Colonic mucosa (tissue), 4 donors: ENCODE measurements at regions not wholly inside any gene's neighbourhood (a gene's known extent, or its start where the extent isn't known, plus 50 kb on each side); places are given as distances from the start of the nearest gene placed in this dataset.

ENCODE experiments used
- DNase-seq: peaks from one replicate; pipeline ENCODE4 v3.0.0-alpha.2; 2020
- H3K27ac ChIP-seq: fragments of 200-600 bp; one replicate; pipeline ENCODE4 v1.8.0; 2021
- H3K27me3 ChIP-seq: fragments of 200-600 bp; one replicate; pipeline ENCODE4 v1.8.0; 2021
- H3K36me3 ChIP-seq: fragments of 200-600 bp; one replicate; pipeline ENCODE4 v1.8.0; 2021
- H3K4me1 ChIP-seq: fragments of 200-600 bp; one replicate; pipeline ENCODE4 v1.8.0; 2021; ENCODE audit warnings: mild to moderate bottlenecking
- H3K4me3 ChIP-seq: fragments of 200-600 bp; one replicate; pipeline ENCODE4 v1.8.0; 2021
- H3K9ac ChIP-seq, 2 donors: one replicate each; pipeline ENCODE4 v1.7.0; 2013; ENCODE audit warnings: control low read depth in 2 of 2, low read depth in 2 of 2, low read length in 2 of 2
- H3K9me3 ChIP-seq: fragments of 200-600 bp; one replicate; pipeline ENCODE4 v1.8.0; 2021
- intact Hi-C: fragments of 100-400 bp; cut with DNase I; formaldehyde crosslinking; loops from one replicate; pipeline ENCODE4 v1.14.1; 2022
- TF ChIP-seq, protein P1 (sequence below): fragments of 200-600 bp; IDR thresholded peaks from one replicate; pipeline ENCODE4 v1.8.0; 2022; ENCODE audit warnings: antibody characterized with exemption, mild to moderate bottlenecking
- donor health status: healthy.
- donor health status: DM: no; HTN: no; CAD: no.
- donor health status: DM: no; HTN: no; CAD: no.

DNA sequence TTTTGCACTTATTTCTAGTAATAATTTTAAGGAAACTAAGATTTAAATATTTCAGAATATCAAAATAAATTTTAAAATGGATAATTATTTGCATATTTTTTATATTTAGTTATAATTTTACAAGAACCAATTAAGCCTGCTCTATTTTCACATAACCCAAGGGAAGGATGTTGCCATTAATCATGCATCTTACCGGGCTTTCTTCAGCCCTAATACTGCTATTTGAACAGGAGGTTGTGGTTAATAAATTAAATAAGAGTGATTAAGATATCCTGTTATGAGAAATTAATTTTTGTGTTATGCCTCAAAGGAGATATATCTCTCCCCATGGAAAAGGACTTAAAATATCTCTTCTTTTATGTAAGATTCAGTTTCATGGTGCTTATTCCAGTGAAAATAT is 1415.8 kb upstream of the B3GALT2 start:
- TF ChIP-seq, protein P1, sequence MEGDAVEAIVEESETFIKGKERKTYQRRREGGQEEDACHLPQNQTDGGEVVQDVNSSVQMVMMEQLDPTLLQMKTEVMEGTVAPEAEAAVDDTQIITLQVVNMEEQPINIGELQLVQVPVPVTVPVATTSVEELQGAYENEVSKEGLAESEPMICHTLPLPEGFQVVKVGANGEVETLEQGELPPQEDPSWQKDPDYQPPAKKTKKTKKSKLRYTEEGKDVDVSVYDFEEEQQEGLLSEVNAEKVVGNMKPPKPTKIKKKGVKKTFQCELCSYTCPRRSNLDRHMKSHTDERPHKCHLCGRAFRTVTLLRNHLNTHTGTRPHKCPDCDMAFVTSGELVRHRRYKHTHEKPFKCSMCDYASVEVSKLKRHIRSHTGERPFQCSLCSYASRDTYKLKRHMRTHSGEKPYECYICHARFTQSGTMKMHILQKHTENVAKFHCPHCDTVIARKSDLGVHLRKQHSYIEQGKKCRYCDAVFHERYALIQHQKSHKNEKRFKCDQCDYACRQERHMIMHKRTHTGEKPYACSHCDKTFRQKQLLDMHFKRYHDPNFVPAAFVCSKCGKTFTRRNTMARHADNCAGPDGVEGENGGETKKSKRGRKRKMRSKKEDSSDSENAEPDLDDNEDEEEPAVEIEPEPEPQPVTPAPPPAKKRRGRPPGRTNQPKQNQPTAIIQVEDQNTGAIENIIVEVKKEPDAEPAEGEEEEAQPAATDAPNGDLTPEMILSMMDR, result no peak
- Histone ChIP-seq H3K9ac (no peak overlapping the region), H3K4me1 (no peaks in the 10 kb centered on the region), H3K9me3 (no peaks in the 10 kb centered on the region), H3K4me3 (no peak overlapping the region), H3K27me3 (no peaks in the 10 kb centered on the region), H3K27ac (no peak overlapping the region), H3K36me3 (no peaks in the 10 kb centered on the region)
- intact Hi-C loops, result no loop called here
- no peak for DNase-seq

DNA sequence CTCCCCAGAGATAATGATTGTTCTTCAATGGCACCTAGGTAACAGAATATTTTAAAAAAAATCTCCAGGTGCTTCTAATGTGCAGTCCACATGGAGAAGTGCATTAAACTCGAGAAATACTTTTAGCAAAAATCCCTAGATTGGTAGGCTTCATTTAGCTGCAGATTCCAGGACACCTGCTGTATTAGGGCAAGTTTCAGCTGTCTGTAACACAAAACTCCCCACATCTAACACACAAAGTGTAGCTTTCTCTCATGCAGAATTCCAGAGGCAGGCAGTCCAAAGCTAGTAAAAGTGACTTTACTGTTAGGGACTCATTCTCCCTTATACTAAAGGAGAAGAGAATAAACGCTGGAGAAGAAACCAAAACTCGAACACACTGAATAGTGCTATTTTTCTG is 1414.3 kb upstream of the B3GALT2 start:
- TF ChIP-seq, protein P1, result no peak
- intact Hi-C loops, result no loop called here

DNA sequence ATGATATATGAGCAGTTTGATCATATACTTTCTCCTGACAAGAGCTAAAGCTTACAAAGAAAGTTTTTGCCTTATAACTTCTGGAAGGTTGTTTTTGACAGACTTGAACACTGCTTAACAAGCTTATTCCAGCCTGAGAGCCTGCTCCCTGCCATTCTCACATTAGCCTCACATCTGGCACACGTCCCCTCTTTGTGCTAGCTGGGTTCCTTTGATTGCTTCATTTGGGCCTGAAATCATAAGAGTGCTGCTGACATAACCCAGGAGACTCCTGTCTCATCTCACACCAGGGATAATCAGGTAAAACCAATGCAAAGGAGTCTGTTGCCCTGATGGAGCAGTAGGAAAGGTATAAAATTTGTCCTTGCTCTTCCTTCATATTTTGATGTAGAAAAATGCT is 1411.7 kb upstream of the B3GALT2 start:
- H3K27ac ChIP-seq, result no peak overlapping the region
- intact Hi-C loops, result no loop called here
- H3K36me3 ChIP-seq, result no peaks in the 10 kb centered on the region
- no peak for DNase-seq
- H3K27me3 ChIP-seq, result no peaks in the 10 kb centered on the region
- TF ChIP-seq, protein P1, result no peak
- H3K4me1 ChIP-seq, result no peaks in the 10 kb centered on the region
- no peaks in the 10 kb centered on the region for H3K9me3 ChIP-seq
- H3K4me3 ChIP-seq, result no peak overlapping the region
- no peak overlapping the region for H3K9ac ChIP-seq

More for the DNA sequence above, 1414.3 kb upstream of the B3GALT2 start:
- H3K9ac ChIP-seq, result no peak overlapping the region
- no peaks in the 10 kb centered on the region for H3K9me3 ChIP-seq
- H3K4me1 ChIP-seq, result no peaks in the 10 kb centered on the region
- no peak overlapping the region for H3K4me3 ChIP-seq
- no peaks in the 10 kb centered on the region for H3K27me3 ChIP-seq
- H3K36me3 ChIP-seq, result no peaks in the 10 kb centered on the region
- no peak for DNase-seq
- H3K27ac ChIP-seq, result no peak overlapping the region

DNA sequence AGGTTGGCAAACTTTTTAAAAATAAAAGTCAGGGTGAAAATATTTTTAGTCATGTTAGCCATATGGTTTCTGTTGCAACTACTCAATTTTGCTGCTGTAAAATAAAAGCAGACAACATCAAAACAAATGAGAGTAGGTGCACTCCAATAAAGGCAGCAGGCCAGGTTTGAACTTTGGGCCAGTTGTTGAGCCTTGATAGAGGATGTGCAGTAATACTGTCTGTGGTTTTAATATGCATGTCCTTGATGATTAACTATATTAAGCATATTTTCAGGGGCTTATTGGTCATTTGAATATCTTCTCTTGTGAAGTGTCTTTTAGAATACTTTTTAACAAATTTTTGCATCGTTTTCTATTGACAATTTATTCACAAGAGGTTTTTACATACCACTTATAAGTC is 1399.9 kb upstream of the B3GALT2 start:
- Histone ChIP-seq H3K4me1 (no peaks in the 10 kb centered on the region), H3K27me3 (no peaks in the 10 kb centered on the region), H3K4me3 (no peak overlapping the region), H3K27ac (no peak overlapping the region), H3K36me3 (no peaks in the 10 kb centered on the region), H3K9me3 (no peaks in the 10 kb centered on the region), H3K9ac (no peak overlapping the region)
- TF ChIP-seq, protein P1, result no peak
- no peak for DNase-seq
- intact Hi-C loops, result no loop called here

DNA sequence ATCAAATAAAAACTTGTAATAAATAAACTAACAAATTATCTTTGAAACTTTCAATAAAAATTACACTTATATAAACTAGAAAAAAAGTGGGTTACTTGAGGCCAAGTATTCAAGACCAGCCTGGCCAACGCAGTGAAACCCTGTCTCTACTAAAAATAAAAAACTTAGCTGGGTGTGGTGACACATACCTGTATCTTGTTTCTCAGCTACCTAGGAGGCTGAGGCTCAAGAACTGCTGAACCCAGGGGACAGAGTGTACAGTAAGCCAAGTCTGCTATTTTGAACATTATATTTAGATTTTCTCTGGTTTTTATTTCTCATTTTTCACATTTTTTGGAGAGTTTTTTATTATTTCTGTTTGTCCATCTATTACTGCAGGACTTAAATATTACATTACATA is 1397.6 kb upstream of the B3GALT2 start:
- TF ChIP-seq, protein P1, result no peak
- intact Hi-C loops, result no loop called here
- no peak overlapping the region for H3K4me3 ChIP-seq

DNA sequence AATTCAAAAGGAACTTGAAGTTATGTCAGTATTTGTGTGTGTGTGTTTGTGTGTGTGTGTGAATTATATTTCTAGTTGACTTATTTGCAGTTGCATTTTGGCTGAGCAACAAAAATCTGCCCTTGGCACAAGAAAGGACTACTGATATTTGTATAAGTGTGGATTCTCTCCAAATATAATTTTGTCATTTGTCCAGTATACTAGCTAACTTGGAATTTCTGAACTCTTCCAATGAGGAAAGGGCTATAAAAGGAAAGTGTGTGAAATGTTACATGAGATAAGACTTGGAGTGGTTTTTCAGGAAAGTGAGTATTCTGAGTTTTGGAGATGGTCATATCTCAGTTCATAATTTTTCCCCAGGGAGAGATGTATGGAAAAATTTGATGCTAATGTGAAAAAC is 1384.1 kb upstream of the B3GALT2 start:
- no peaks in the 10 kb centered on the region for H3K36me3 ChIP-seq
- no peak overlapping the region for H3K27ac ChIP-seq
- no peaks in the 10 kb centered on the region for H3K9me3 ChIP-seq
- TF ChIP-seq, protein P1, result no peak
- no peak overlapping the region for H3K9ac ChIP-seq
- DNase-seq, result no peak
- intact Hi-C loops, result no loop called here
- H3K27me3 ChIP-seq, result no peaks in the 10 kb centered on the region
- H3K4me1 ChIP-seq, result no peaks in the 10 kb centered on the region
- no peak overlapping the region for H3K4me3 ChIP-seq

More for the DNA sequence above, 1397.6 kb upstream of the B3GALT2 start:
- Histone ChIP-seq H3K27ac (no peak overlapping the region), H3K36me3 (no peaks in the 10 kb centered on the region), H3K9ac (no peak overlapping the region), H3K9me3 (no peaks in the 10 kb centered on the region), H3K27me3 (no peaks in the 10 kb centered on the region), H3K4me1 (no peaks in the 10 kb centered on the region)
- no peak for DNase-seq
